CD4-positive, alpha-beta memory T cell (primary cell): ENCODE measurements at regions not wholly inside any gene's neighbourhood (a gene's known extent, or its start where the extent isn't known, plus 50 kb on each side); places are given as distances from the start of the nearest gene placed in this dataset.

Source experiments
- CTCF ChIA-PET: fragments of 350-600 bp; sonication (Branson Sonifier 250); formaldehyde crosslinking; loops from one replicate; lab custom pipeline; 2021; ENCODE audit warnings: inconsistent platforms; ENCODE audit not compliant: partially characterized antibody; lab: Charles Lee
- POLR2A ChIA-PET: fragments of 350-600 bp; sonication (Branson Sonifier 250); formaldehyde crosslinking; loops from one replicate; lab custom pipeline; 2021; ENCODE audit not compliant: partially characterized antibody; lab: Charles Lee
- DNase-seq, 5 donors: peaks; one replicate each; pipeline versions ENCODE4 v3.0.0 to v3.0.0-alpha.2; 2020 to 2022; ENCODE audit warnings: mixed read lengths in 1 of 5
- H3K27ac ChIP-seq: one replicate; pipeline ENCODE4 v1.7.0; 2013; ENCODE audit warnings: low read depth, low read length
- H3K27me3 ChIP-seq: 2 replicates; pipeline ENCODE4 v1.7.0; 2013; ENCODE audit warnings: mild to moderate bottlenecking, low read length, moderate library complexity; ENCODE audit not compliant: insufficient read depth
- H3K36me3 ChIP-seq: 2 replicates; pipeline ENCODE4 v1.7.0; 2013; ENCODE audit warnings: mild to moderate bottlenecking, low read length, moderate library complexity; ENCODE audit not compliant: insufficient read depth
- H3K4me1 ChIP-seq: 2 replicates; pipeline ENCODE4 v1.7.0; 2013; ENCODE audit warnings: mild to moderate bottlenecking, low read length, moderate library complexity; ENCODE audit not compliant: insufficient read depth
- H3K4me3 ChIP-seq, 2 donors: one replicate each; pipeline ENCODE4 v1.7.0; 2013; ENCODE audit warnings: low read length in 2 of 2, mild to moderate bottlenecking in 1 of 2
- H3K9me3 ChIP-seq, 2 donors: one replicate each; pipeline ENCODE4 v1.7.0; 2013; ENCODE audit warnings: low read length in 2 of 2, control low read depth in 1 of 2; ENCODE audit not compliant: control insufficient read depth in 1 of 2
- H3K27ac Mint-ChIP-seq, 7 donors: one replicate each; pipeline ENCODE4 v1.8.0; 2020 to 2021; ENCODE audit warnings: mixed read lengths in 7 of 7, mild to moderate bottlenecking in 6 of 7, inconsistent platforms in 3 of 7, moderate library complexity in 3 of 7
- H3K27me3 Mint-ChIP-seq, 2 donors: one replicate each; pipeline ENCODE4 v1.8.0; 2020 to 2021; ENCODE audit warnings: mixed read lengths in 2 of 2
- H3K36me3 Mint-ChIP-seq, 2 donors: one replicate each; pipeline ENCODE4 v1.8.0; 2020 to 2021; ENCODE audit warnings: mixed read lengths in 2 of 2, inconsistent platforms in 1 of 2, mild to moderate bottlenecking in 1 of 2
- H3K4me1 Mint-ChIP-seq, 4 donors: one replicate each; pipeline ENCODE4 v1.8.0; 2020 to 2021; ENCODE audit warnings: mixed read lengths in 4 of 4, mild to moderate bottlenecking in 1 of 4
- H3K4me3 Mint-ChIP-seq, 8 donors: one replicate each; pipeline ENCODE4 v1.8.0; 2020 to 2021; ENCODE audit warnings: mixed read lengths in 8 of 8, mild to moderate bottlenecking in 7 of 8, moderate library complexity in 6 of 8, inconsistent platforms in 3 of 8
- H3K9me3 Mint-ChIP-seq, 8 donors: one replicate each; pipeline ENCODE4 v1.8.0; 2020 to 2021; ENCODE audit warnings: mixed read lengths in 8 of 8, mild to moderate bottlenecking in 5 of 8, inconsistent platforms in 3 of 8, moderate library complexity in 1 of 8
- intact Hi-C: fragments of 100-400 bp; cut with micrococcal nuclease; formaldehyde crosslinking; loops from one replicate; pipeline ENCODE4 v1.15.1; 2023

- H3K27me3 Mint-ChIP-seq, result no peaks in the 10 kb centered on the region
- Histone ChIP-seq H3K27ac (no peak overlapping the region), H3K4me1 (no peaks in the 10 kb centered on the region), H3K4me3 (no peak overlapping the region), H3K36me3 (no peaks in the 10 kb centered on the region), H3K27me3 (no peaks in the 10 kb centered on the region), H3K9me3 (no peaks in the 10 kb centered on the region)
- no peak overlapping the region for H3K27ac Mint-ChIP-seq
- peaks cover 0 to 14% (median 4%) of the 10 kb centered on the region in 8 donors for H3K9me3 Mint-ChIP-seq
- no peaks in the 10 kb centered on the region for H3K4me1 Mint-ChIP-seq
- H3K36me3 Mint-ChIP-seq, result no peaks in the 10 kb centered on the region
- POLR2A ChIA-PET, result no interaction called here
- CTCF ChIA-PET, result no interaction called here
- intact Hi-C loops, result no loop called here
- no peak overlapping the region for H3K4me3 Mint-ChIP-seq
- DNase-seq, result no peak
These were observed 957.2 kb upstream of the GHITM start for GRCh38 chr10:83182076-83182475.

GRCh38 chr10:83184641-83185040 is 954.7 kb upstream of the GHITM start:
- H3K4me3 Mint-ChIP-seq, result no peak overlapping the region
- H3K4me3 ChIP-seq, result no peak overlapping the region
- no peaks in the 10 kb centered on the region for H3K27me3 ChIP-seq
- intact Hi-C loops, result no loop called here
- POLR2A ChIA-PET, result no interaction called here
- H3K4me1 Mint-ChIP-seq, result no peaks in the 10 kb centered on the region
- no peaks in the 10 kb centered on the region for H3K9me3 ChIP-seq
- no peak overlapping the region for H3K27ac ChIP-seq
- no peaks in the 10 kb centered on the region for H3K4me1 ChIP-seq
- CTCF ChIA-PET, result no interaction called here
- DNase-seq, result no peak
- H3K36me3 Mint-ChIP-seq, result no peaks in the 10 kb centered on the region
- peaks cover 0 to 9% (median 2%) of the 10 kb centered on the region in 8 donors for H3K9me3 Mint-ChIP-seq
- no peaks in the 10 kb centered on the region for H3K27me3 Mint-ChIP-seq
- no peaks in the 10 kb centered on the region for H3K36me3 ChIP-seq
- H3K27ac Mint-ChIP-seq, result no peak overlapping the region

- DNase-seq, result no peak
- H3K9me3 ChIP-seq, result no peaks in the 10 kb centered on the region
- Mint-ChIP-seq H3K4me3 (no peak overlapping the region), H3K36me3 (no peaks in the 10 kb centered on the region), H3K27me3 (no peaks in the 10 kb centered on the region), H3K27ac (no peak overlapping the region), H3K9me3 (peaks cover 0 to 6% (median 2%) of the 10 kb centered on the region in 8 donors), H3K4me1 (no peaks in the 10 kb centered on the region)
- H3K4me1 ChIP-seq, result no peaks in the 10 kb centered on the region
- intact Hi-C loops, result no loop called here
- POLR2A ChIA-PET, result no interaction called here
- H3K27me3 ChIP-seq, result no peaks in the 10 kb centered on the region
- CTCF ChIA-PET, result no interaction called here
- no peaks in the 10 kb centered on the region for H3K36me3 ChIP-seq
- H3K27ac ChIP-seq, result no peak overlapping the region
- no peak overlapping the region for H3K4me3 ChIP-seq
These were observed 948.7 kb upstream of the GHITM start for GRCh38 chr10:83190614-83191013.

- no peak overlapping the region for H3K4me3 ChIP-seq
- H3K36me3 ChIP-seq, result no peaks in the 10 kb centered on the region
- CTCF ChIA-PET, result no interaction called here
- intact Hi-C loops, result no loop called here
- POLR2A ChIA-PET, result no interaction called here
- DNase-seq, result no peak
- Mint-ChIP-seq H3K27me3 (no peaks in the 10 kb centered on the region), H3K27ac (no peak overlapping the region), H3K4me1 (no peaks in the 10 kb centered on the region), H3K4me3 (no peak overlapping the region), H3K36me3 (no peaks in the 10 kb centered on the region), H3K9me3 (peaks cover 0 to 3% (median under 1%) of the 10 kb centered on the region in 8 donors)
- H3K9me3 ChIP-seq, result no peaks in the 10 kb centered on the region
- no peaks in the 10 kb centered on the region for H3K4me1 ChIP-seq
- H3K27me3 ChIP-seq, result no peaks in the 10 kb centered on the region
- H3K27ac ChIP-seq, result no peak overlapping the region
These were observed 946.3 kb upstream of the GHITM start for GRCh38 chr10:83193026-83193425.

GRCh38 chr10:83195021-83195420 is 944.3 kb upstream of the GHITM start:
- intact Hi-C loops, result no loop called here
- Histone ChIP-seq H3K4me3 (no peak overlapping the region), H3K27me3 (no peaks in the 10 kb centered on the region), H3K36me3 (no peaks in the 10 kb centered on the region), H3K27ac (no peak overlapping the region), H3K9me3 (no peaks in the 10 kb centered on the region), H3K4me1 (no peaks in the 10 kb centered on the region)
- DNase-seq, result no peak
- peaks cover 0 to 3% (median 0%) of the 10 kb centered on the region in 8 donors for H3K9me3 Mint-ChIP-seq
- ChIA-PET POLR2A (no interaction called here), CTCF (no interaction called here)
- H3K36me3 Mint-ChIP-seq, result no peaks in the 10 kb centered on the region
- no peak overlapping the region for H3K4me3 Mint-ChIP-seq
- H3K27ac Mint-ChIP-seq, result no peak overlapping the region
- no peaks in the 10 kb centered on the region for H3K27me3 Mint-ChIP-seq
- H3K4me1 Mint-ChIP-seq, result no peaks in the 10 kb centered on the region

GRCh38 chr10:83199374-83199773 is 939.9 kb upstream of the GHITM start:
- intact Hi-C loops, result no loop called here
- no peaks in the 10 kb centered on the region for H3K4me1 Mint-ChIP-seq
- no peaks in the 10 kb centered on the region for H3K27me3 ChIP-seq

GRCh38 chr10:83205861-83206260 is 933.4 kb upstream of the GHITM start:
- Histone ChIP-seq H3K9me3 (no peaks in the 10 kb centered on the region), H3K27me3 (no peaks in the 10 kb centered on the region), H3K27ac (no peak overlapping the region), H3K36me3 (no peaks in the 10 kb centered on the region), H3K4me3 (no peak overlapping the region), H3K4me1 (no peaks in the 10 kb centered on the region)
- POLR2A ChIA-PET, result no interaction called here
- intact Hi-C loops, result no loop called here
- Mint-ChIP-seq H3K36me3 (no peaks in the 10 kb centered on the region), H3K9me3 (peaks cover 0 to 16% (median 4%) of the 10 kb centered on the region in 8 donors), H3K27ac (no peak overlapping the region), H3K4me1 (no peaks in the 10 kb centered on the region), H3K27me3 (no peaks in the 10 kb centered on the region), H3K4me3 (no peak overlapping the region)
- CTCF ChIA-PET, result no interaction called here
- DNase-seq, result no peak

More at GRCh38 chr10:83199374-83199773, 939.9 kb upstream of the GHITM start:
- no peak overlapping the region for H3K4me3 Mint-ChIP-seq
- no peaks in the 10 kb centered on the region for H3K36me3 Mint-ChIP-seq
- no peaks in the 10 kb centered on the region for H3K27me3 Mint-ChIP-seq
- H3K27ac Mint-ChIP-seq, result no peak overlapping the region
- peaks cover 0 to 12% (median 5%) of the 10 kb centered on the region in 8 donors for H3K9me3 Mint-ChIP-seq
- Histone ChIP-seq H3K36me3 (no peaks in the 10 kb centered on the region), H3K4me3 (no peak overlapping the region), H3K27ac (no peak overlapping the region), H3K4me1 (no peaks in the 10 kb centered on the region), H3K9me3 (no peaks in the 10 kb centered on the region)
- no peak for DNase-seq
- CTCF ChIA-PET, result no interaction called here
- POLR2A ChIA-PET, result no interaction called here
